ENCODE measurements at regions not wholly inside any gene's neighbourhood (a gene's known extent, or its start where the extent isn't known, plus 50 kb on each side); places are given as distances from the start of the nearest gene placed in this dataset.

- no peak for DNase-seq (ENCODE audit: low read depth, low spot score)
- no peak for TF ChIP-seq CTCF (IDR thresholded peaks at IDR 0.05; ENCODE audit: low read depth, low read length)
- no peak overlapping the region for H3K4me3 ChIP-seq (ENCODE audit: low read depth, low read length)
- in situ Hi-C loops (cut with HindIII; ENCODE audit: low sequenced_read_pairs) = no loop called here
These were observed 399.3 kb upstream of the TRPC7 start for GRCh38 chr5:136764601-136765000.

GRCh38 chr5:136763548-136763947 lies 398.2 kb upstream of the TRPC7 start:
- DNase-seq (ENCODE audit: low read depth, low spot score) = no peak
- H3K4me3 ChIP-seq (ENCODE audit: low read depth, low read length) = no peak overlapping the region
- no peak for TF ChIP-seq CTCF (IDR thresholded peaks at IDR 0.05; ENCODE audit: low read depth, low read length)
- in situ Hi-C loops (cut with HindIII; ENCODE audit: low sequenced_read_pairs) = no loop called here

- H3K4me3 ChIP-seq (ENCODE audit: low read depth, low read length) = no peak overlapping the region
- in situ Hi-C loops (cut with HindIII; ENCODE audit: low sequenced_read_pairs) = no loop called here
- TF ChIP-seq CTCF (IDR thresholded peaks at IDR 0.05; ENCODE audit: low read depth, low read length) = no peak
- DNase-seq (ENCODE audit: low read depth, low spot score) = no peak
These were observed 388.9 kb upstream of the TRPC7 start for GRCh38 chr5:136754216-136754615.

GRCh38 chr5:136750224-136750862 lies 385.0 kb upstream of the TRPC7 start:
- in situ Hi-C loops (cut with HindIII; ENCODE audit: low sequenced_read_pairs) = no loop called here
- TF ChIP-seq CTCF (IDR thresholded peaks at IDR 0.05; ENCODE audit: low read depth, low read length) = no peak
- no peak overlapping the region for H3K4me3 ChIP-seq (ENCODE audit: low read depth, low read length)
- DNase-seq (ENCODE audit: low read depth, low spot score) = peak; percentile 32

- peak; percentile 40 for DNase-seq (ENCODE audit: low read depth, low spot score)
These were observed 383.7 kb upstream of the TRPC7 start for GRCh38 chr5:136749016-136749415.

GRCh38 chr5:136743052-136743451 lies 377.7 kb upstream of the TRPC7 start:
- TF ChIP-seq CTCF (IDR thresholded peaks at IDR 0.05; ENCODE audit: low read depth, low read length) = no peak
- in situ Hi-C loops (cut with HindIII; ENCODE audit: low sequenced_read_pairs) = no loop called here
- H3K4me3 ChIP-seq (ENCODE audit: low read depth, low read length) = no peak overlapping the region
- no peak for DNase-seq (ENCODE audit: low read depth, low spot score)

More at GRCh38 chr5:136749016-136749415, 383.7 kb upstream of the TRPC7 start:
- H3K4me3 ChIP-seq (ENCODE audit: low read depth, low read length) = no peak overlapping the region
- in situ Hi-C loops (cut with HindIII; ENCODE audit: low sequenced_read_pairs) = no loop called here
- no peak for TF ChIP-seq CTCF (IDR thresholded peaks at IDR 0.05; ENCODE audit: low read depth, low read length)
